Esophagus muscularis mucosa (tissue), 4 donors: ENCODE measurements at regions not wholly inside any gene's neighbourhood (a gene's known extent, or its start where the extent isn't known, plus 50 kb on each side); places are given as distances from the start of the nearest gene placed in this dataset.

Source experiments
- DNase-seq: peaks from one replicate; pipeline ENCODE4 v3.0.0-alpha.2; 2017; ENCODE audit errors: extremely low spot score
- H3K27ac ChIP-seq, 4 donors: fragments of 200-600 bp; sonication (generic); replicated peaks in 1 of 4; 1 replicate in 3 of 4; 2 replicates in 1 of 4; pipeline ENCODE4 v1.5.1; 2016 to 2019; ENCODE audit warnings: mild to moderate bottlenecking in 1 of 4
- H3K27me3 ChIP-seq, 4 donors: fragments of 200-600 bp; sonication (generic); one replicate each; pipeline versions ENCODE4 v1.5.1 to v1.6.0; 2016 to 2019
- H3K36me3 ChIP-seq, 4 donors: fragments of 200-600 bp; sonication (generic); one replicate each; pipeline ENCODE4 v1.5.1; 2016 to 2019
- H3K4me1 ChIP-seq, 4 donors: fragments of 200-600 bp; sonication (generic); one replicate each; pipeline ENCODE4 v1.5.1; 2016 to 2019
- H3K4me3 ChIP-seq, 4 donors: fragments of 200-600 bp; sonication (generic); 1 replicate in 2 of 4; 2 replicates in 2 of 4; pipeline ENCODE4 v1.5.1; 2016 to 2019; ENCODE audit warnings: mild to moderate bottlenecking in 4 of 4, moderate library complexity in 1 of 4
- H3K9me3 ChIP-seq, 4 donors: fragments of 200-600 bp; sonication (generic); 1 replicate in 3 of 4; 2 replicates in 1 of 4; pipeline ENCODE4 v1.5.1; 2016 to 2019
- CTCF ChIP-seq, 3 experiments: fragments of 200-600 bp in 2 of 3; fragments of 450-650 bp in 1 of 3; sonication (generic) in 2 of 3; IDR thresholded peaks; one replicate each; pipeline ENCODE4 v1.5.1; 2017 to 2019; ENCODE audit warnings: antibody characterized with exemption in 3 of 3, mild to moderate bottlenecking in 2 of 3, moderate library complexity in 1 of 3
- EP300 ChIP-seq: sonication (generic); formaldehyde crosslinking; IDR thresholded peaks from one replicate; pipeline ENCODE4 v1.6.1; 2017; ENCODE audit warnings: antibody characterized with exemption
- POLR2A ChIP-seq: fragments of 450-650 bp; IDR thresholded peaks from one replicate; pipeline ENCODE4 v1.6.1; 2017; ENCODE audit warnings: antibody characterized with exemption, moderate library complexity, mild to moderate bottlenecking, low read depth
- POLR2AphosphoS5 ChIP-seq, 2 donors: sonication (generic); formaldehyde crosslinking; IDR thresholded peaks; one replicate each; pipeline ENCODE4 v1.6.1; 2017; ENCODE audit warnings: antibody characterized with exemption in 2 of 2
- WGBS: methylation state at CpG from one replicate; pipeline ENCODE4 v1.1.5; 2018; 5-methylcytosine and 5-hydroxymethylcytosine counted together
- intact Hi-C: fragments of 100-400 bp; cut with DNase I; formaldehyde crosslinking; loops from one replicate; pipeline ENCODE4 v1.15.1; 2023

GRCh38 chr1:222241410-222241809, 306.5 kb downstream of the HHIPL2 start:
- TF ChIP-seq CTCF (IDR thresholded peaks at IDR 0.05) (no peak), EP300 (no peak)
- 83% methylated on average over 4 of the region's 5 CpGs for WGBS
- peak; percentile 75 for DNase-seq
- Histone ChIP-seq H3K27ac (no peak overlapping the region), H3K4me1 (no peaks in the 10 kb centered on the region), H3K4me3 (no peak overlapping the region), H3K9me3 (no peaks in the 10 kb centered on the region), H3K36me3 (no peaks in the 10 kb centered on the region), H3K27me3 (no peaks in the 10 kb centered on the region)
- intact Hi-C loops: no loop called here

GRCh38 chr1:222240536-222241181, 307.2 kb downstream of the HHIPL2 start:
- Histone ChIP-seq H3K4me3 (no peak overlapping the region), H3K36me3 (no peaks in the 10 kb centered on the region), H3K27me3 (no peaks in the 10 kb centered on the region), H3K4me1 (no peaks in the 10 kb centered on the region), H3K9me3 (no peaks in the 10 kb centered on the region), H3K27ac (no peak overlapping the region)
- TF ChIP-seq POLR2AphosphoS5 (IDR thresholded peaks at IDR 0.05) (no peak), EP300 (no peak), POLR2A (no peak), CTCF (IDR thresholded peaks at IDR 0.05) (no peak)
- peak; percentile 74 for DNase-seq
- intact Hi-C loops: no loop called here
- 83% methylated on average over 7 of the region's 7 CpGs for WGBS

GRCh38 chr1:222239130-222239529, 308.8 kb downstream of the HHIPL2 start:
- H3K4me3 ChIP-seq: no peak overlapping the region
- H3K27ac ChIP-seq: no peak overlapping the region
- DNase-seq: peak; percentile 19
- no peaks in the 10 kb centered on the region for H3K36me3 ChIP-seq
- H3K4me1 ChIP-seq: no peaks in the 10 kb centered on the region
- intact Hi-C loops: no loop called here
- H3K27me3 ChIP-seq: no peaks in the 10 kb centered on the region
- no peak for TF ChIP-seq POLR2A
- no peak for TF ChIP-seq EP300
- no peak for TF ChIP-seq POLR2AphosphoS5 (IDR thresholded peaks at IDR 0.05)
- TF ChIP-seq CTCF (IDR thresholded peaks at IDR 0.05): no peak
- WGBS: 93% methylated on average over 1 of the region's 1 CpG
- H3K9me3 ChIP-seq: no peaks in the 10 kb centered on the region

GRCh38 chr1:222234351-222234750, 313.6 kb downstream of the HHIPL2 start:
- 83% methylated on average over 2 of the region's 2 CpGs for WGBS
- H3K4me1 ChIP-seq: no peaks in the 10 kb centered on the region
- no peaks in the 10 kb centered on the region for H3K9me3 ChIP-seq
- peak; percentile 53 for DNase-seq
- intact Hi-C loops: no loop called here
- no peaks in the 10 kb centered on the region for H3K27me3 ChIP-seq
- TF ChIP-seq POLR2AphosphoS5 (IDR thresholded peaks at IDR 0.05): no peak
- TF ChIP-seq CTCF (IDR thresholded peaks at IDR 0.05): no peak
- TF ChIP-seq EP300: no peak
- no peak for TF ChIP-seq POLR2A
- H3K27ac ChIP-seq: no peak overlapping the region
- H3K4me3 ChIP-seq: no peak overlapping the region
- no peaks in the 10 kb centered on the region for H3K36me3 ChIP-seq

GRCh38 chr1:222233444-222234158, 314.3 kb downstream of the HHIPL2 start:
- Histone ChIP-seq H3K27me3 (no peaks in the 10 kb centered on the region), H3K27ac (no peak overlapping the region), H3K36me3 (no peaks in the 10 kb centered on the region), H3K9me3 (no peaks in the 10 kb centered on the region), H3K4me3 (no peak overlapping the region), H3K4me1 (no peaks in the 10 kb centered on the region)
- 84% methylated on average over 6 of the region's 6 CpGs for WGBS
- intact Hi-C loops: no loop called here
- no peak for TF ChIP-seq POLR2A
- peak; percentile 34 for DNase-seq
